Hematopoietic multipotent progenitor cell treated with erythropoietin and hydrocortisone succinate and interleukin-3 and kit ligand, for 6 days (in vitro differentiated cells): ENCODE measurements at regions not wholly inside any gene's neighbourhood (a gene's known extent, or its start where the extent isn't known, plus 50 kb on each side); places are given as distances from the start of the nearest gene placed in this dataset.
A peak's percentile ranks its signal among the peaks of the same experiment; 100 is the strongest.
"Not testable (repeated sequence)": the region's sequence is repeated elsewhere in the genome, so short reads cannot be mapped to it uniquely, and the experiment has no call there.

Experiments
- DNase-seq: peaks from one replicate; pipeline ENCODE4 v3.0.0-alpha.2; 2015

- no peak for DNase-seq
These were observed 238.9 kb upstream of the BTG1 start for GRCh38 chr12:92384571-92384970.

GRCh38 chr12:92382383-92382878 is 236.8 kb upstream of the BTG1 start:
- DNase-seq = no peak

- no peak for DNase-seq
These were observed 236.2 kb upstream of the BTG1 start for GRCh38 chr12:92381856-92382255.

GRCh38 chr12:92378682-92379479 is 233.2 kb upstream of the BTG1 start:
- DNase-seq = peak; percentile 84

- not testable (repeated sequence) for DNase-seq
These were observed 229.9 kb upstream of the BTG1 start for GRCh38 chr12:92375504-92375903.

- no peak for DNase-seq
These were observed 225.2 kb upstream of the BTG1 start for GRCh38 chr12:92370828-92371227.

- no peak for DNase-seq
These were observed 224.0 kb upstream of the BTG1 start for GRCh38 chr12:92369636-92370035.

GRCh38 chr12:92369056-92369455 is 223.4 kb upstream of the BTG1 start:
- DNase-seq = no peak

GRCh38 chr12:92365836-92366235 is 220.2 kb upstream of the BTG1 start:
- no peak for DNase-seq

GRCh38 chr12:92365333-92365732 is 219.7 kb upstream of the BTG1 start:
- DNase-seq = no peak

GRCh38 chr12:92363295-92364146 is 217.9 kb upstream of the BTG1 start:
- peak; percentile 39 for DNase-seq

- no peak for DNase-seq
These were observed 217.1 kb upstream of the BTG1 start for GRCh38 chr12:92362785-92363184.

- DNase-seq = no peak
These were observed 216.5 kb upstream of the BTG1 start for GRCh38 chr12:92362126-92362525.

GRCh38 chr12:92360543-92360942 is 214.9 kb upstream of the BTG1 start:
- no peak for DNase-seq

- no peak for DNase-seq
These were observed 214.0 kb upstream of the BTG1 start for GRCh38 chr12:92359581-92360209.

- peak; percentile 30 for DNase-seq
These were observed 212.1 kb upstream of the BTG1 start for GRCh38 chr12:92357584-92358261.

GRCh38 chr12:92356425-92356824 is 210.8 kb upstream of the BTG1 start:
- DNase-seq = peak; percentile 56

GRCh38 chr12:92349635-92350034 is 204.0 kb upstream of the BTG1 start:
- DNase-seq = no peak

GRCh38 chr12:92342574-92342973 is 196.9 kb upstream of the BTG1 start:
- DNase-seq = no peak

GRCh38 chr12:92341065-92341668 is 195.5 kb upstream of the BTG1 start:
- peak; percentile 57 for DNase-seq

GRCh38 chr12:92340441-92341064 is 194.9 kb upstream of the BTG1 start:
- DNase-seq = no peak

- DNase-seq = no peak
These were observed 194.4 kb upstream of the BTG1 start for GRCh38 chr12:92340003-92340402.
